ENCODE measurements at regions not wholly inside any gene's neighbourhood (a gene's known extent, or its start where the extent isn't known, plus 50 kb on each side); places are given as distances from the start of the nearest gene placed in this dataset.

DNA sequence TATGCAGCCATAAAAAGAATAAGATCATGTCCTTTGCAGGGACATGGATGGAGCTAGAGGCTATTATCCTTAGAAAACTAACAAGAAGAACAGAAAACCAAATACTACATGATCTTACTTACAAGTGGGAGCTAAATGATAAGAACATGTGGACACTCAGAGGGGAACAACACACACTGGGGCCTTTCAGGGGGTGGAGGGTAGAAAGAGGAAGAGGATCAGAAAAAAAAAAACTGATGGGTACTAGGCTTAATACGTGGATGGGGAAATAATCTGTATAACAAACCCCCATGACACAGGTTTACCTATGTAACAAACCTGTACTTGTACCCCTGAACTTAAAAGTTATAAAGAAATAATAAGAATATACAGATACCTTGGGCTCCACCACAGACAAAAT is 514.2 kb downstream of the ARL4A start:
- no peak for TF ChIP-seq POLR2A (IDR thresholded peaks at IDR 0.05)
- TF ChIP-seq, protein P1, sequence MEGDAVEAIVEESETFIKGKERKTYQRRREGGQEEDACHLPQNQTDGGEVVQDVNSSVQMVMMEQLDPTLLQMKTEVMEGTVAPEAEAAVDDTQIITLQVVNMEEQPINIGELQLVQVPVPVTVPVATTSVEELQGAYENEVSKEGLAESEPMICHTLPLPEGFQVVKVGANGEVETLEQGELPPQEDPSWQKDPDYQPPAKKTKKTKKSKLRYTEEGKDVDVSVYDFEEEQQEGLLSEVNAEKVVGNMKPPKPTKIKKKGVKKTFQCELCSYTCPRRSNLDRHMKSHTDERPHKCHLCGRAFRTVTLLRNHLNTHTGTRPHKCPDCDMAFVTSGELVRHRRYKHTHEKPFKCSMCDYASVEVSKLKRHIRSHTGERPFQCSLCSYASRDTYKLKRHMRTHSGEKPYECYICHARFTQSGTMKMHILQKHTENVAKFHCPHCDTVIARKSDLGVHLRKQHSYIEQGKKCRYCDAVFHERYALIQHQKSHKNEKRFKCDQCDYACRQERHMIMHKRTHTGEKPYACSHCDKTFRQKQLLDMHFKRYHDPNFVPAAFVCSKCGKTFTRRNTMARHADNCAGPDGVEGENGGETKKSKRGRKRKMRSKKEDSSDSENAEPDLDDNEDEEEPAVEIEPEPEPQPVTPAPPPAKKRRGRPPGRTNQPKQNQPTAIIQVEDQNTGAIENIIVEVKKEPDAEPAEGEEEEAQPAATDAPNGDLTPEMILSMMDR (IDR thresholded peaks at IDR 0.05) = no peak
- no peak for TF ChIP-seq POLR2AphosphoS5 (IDR thresholded peaks at IDR 0.05)
- TF ChIP-seq EP300 (IDR thresholded peaks at IDR 0.05) = no peak
